ENCODE measurements at regions not wholly inside any gene's neighbourhood (a gene's known extent, or its start where the extent isn't known, plus 50 kb on each side); places are given as distances from the start of the nearest gene placed in this dataset.

GRCh38 chr16:79509906-79510305, 90.6 kb downstream of the MAF start:
- H3K27me3 Mint-ChIP-seq (ENCODE audit: unreplicated experiment): peaks cover 3% of the 10 kb centered on the region
- H3K36me3 Mint-ChIP-seq (ENCODE audit: unreplicated experiment): no peaks in the 10 kb centered on the region
- no peaks in the 10 kb centered on the region for H3K4me1 Mint-ChIP-seq (ENCODE audit: low read depth, unreplicated experiment)
- DNase-seq: no peak
- TF ChIP-seq CTCF (IDR thresholded peaks at IDR 0.05; ENCODE audit: partially characterized antibody, unreplicated experiment): no peak
- H3K4me3 Mint-ChIP-seq (ENCODE audit: unreplicated experiment): no peak overlapping the region
- no peaks in the 10 kb centered on the region for H3K9me3 Mint-ChIP-seq (ENCODE audit: unreplicated experiment)
- H3K27ac Mint-ChIP-seq (ENCODE audit: unreplicated experiment): no peak overlapping the region

- no peaks in the 10 kb centered on the region for H3K4me1 Mint-ChIP-seq (ENCODE audit: low read depth, unreplicated experiment)
- peaks cover 3% of the 10 kb centered on the region for H3K27me3 Mint-ChIP-seq (ENCODE audit: unreplicated experiment)
- no peak overlapping the region for H3K4me3 Mint-ChIP-seq (ENCODE audit: unreplicated experiment)
- no peaks in the 10 kb centered on the region for H3K9me3 Mint-ChIP-seq (ENCODE audit: unreplicated experiment)
- TF ChIP-seq CTCF (IDR thresholded peaks at IDR 0.05; ENCODE audit: partially characterized antibody, unreplicated experiment): no peak
- no peaks in the 10 kb centered on the region for H3K36me3 Mint-ChIP-seq (ENCODE audit: unreplicated experiment)
- H3K27ac Mint-ChIP-seq (ENCODE audit: unreplicated experiment): no peak overlapping the region
- DNase-seq: no peak
Measured at GRCh38 chr16:79509211-79509631, 91.3 kb downstream of the MAF start.

GRCh38 chr16:79508294-79508693, 92.2 kb downstream of the MAF start:
- H3K4me1 Mint-ChIP-seq (ENCODE audit: low read depth, unreplicated experiment): no peaks in the 10 kb centered on the region
- peaks cover 3% of the 10 kb centered on the region for H3K27me3 Mint-ChIP-seq (ENCODE audit: unreplicated experiment)
- no peak for DNase-seq
- H3K36me3 Mint-ChIP-seq (ENCODE audit: unreplicated experiment): no peaks in the 10 kb centered on the region
- H3K27ac Mint-ChIP-seq (ENCODE audit: unreplicated experiment): no peak overlapping the region
- TF ChIP-seq CTCF (IDR thresholded peaks at IDR 0.05; ENCODE audit: partially characterized antibody, unreplicated experiment): no peak
- H3K4me3 Mint-ChIP-seq (ENCODE audit: unreplicated experiment): no peak overlapping the region
- H3K9me3 Mint-ChIP-seq (ENCODE audit: unreplicated experiment): no peaks in the 10 kb centered on the region

GRCh38 chr16:79505344-79505743, 95.2 kb downstream of the MAF start:
- H3K9me3 Mint-ChIP-seq (ENCODE audit: unreplicated experiment): no peaks in the 10 kb centered on the region
- H3K27ac Mint-ChIP-seq (ENCODE audit: unreplicated experiment): no peak overlapping the region
- no peaks in the 10 kb centered on the region for H3K36me3 Mint-ChIP-seq (ENCODE audit: unreplicated experiment)
- TF ChIP-seq CTCF (IDR thresholded peaks at IDR 0.05; ENCODE audit: partially characterized antibody, unreplicated experiment): no peak
- no peak for DNase-seq
- peaks cover 3% of the 10 kb centered on the region for H3K27me3 Mint-ChIP-seq (ENCODE audit: unreplicated experiment)
- no peak overlapping the region for H3K4me3 Mint-ChIP-seq (ENCODE audit: unreplicated experiment)
- H3K4me1 Mint-ChIP-seq (ENCODE audit: low read depth, unreplicated experiment): no peaks in the 10 kb centered on the region

- no peak for TF ChIP-seq CTCF (IDR thresholded peaks at IDR 0.05; ENCODE audit: partially characterized antibody, unreplicated experiment)
- H3K27me3 Mint-ChIP-seq (ENCODE audit: unreplicated experiment): peaks cover 3% of the 10 kb centered on the region
- H3K9me3 Mint-ChIP-seq (ENCODE audit: unreplicated experiment): no peaks in the 10 kb centered on the region
Measured at GRCh38 chr16:79503511-79503910, 97.0 kb downstream of the MAF start.

More at GRCh38 chr16:79503511-79503910, 97.0 kb downstream of the MAF start:
- Mint-ChIP-seq H3K27ac (ENCODE audit: unreplicated experiment) (no peak overlapping the region), H3K4me3 (ENCODE audit: unreplicated experiment) (no peak overlapping the region), H3K4me1 (ENCODE audit: low read depth, unreplicated experiment) (no peaks in the 10 kb centered on the region), H3K36me3 (ENCODE audit: unreplicated experiment) (no peaks in the 10 kb centered on the region)
- no peak for DNase-seq

Measured in glutamatergic neuron (in vitro differentiated cells).